NCI-H2107 treated with DMSO at 0.1 percent for 48 hours (cell line): ENCODE measurements at regions not wholly inside any gene's neighbourhood (a gene's known extent, or its start where the extent isn't known, plus 50 kb on each side); places are given as distances from the start of the nearest gene placed in this dataset.

ENCODE experiments used
- DNase-seq: peaks from one replicate; lab custom pipeline; 2025; ENCODE audit not compliant: unreplicated experiment; lab: John Stamatoyannopoulos, UW

- no peak for DNase-seq
These were observed 196.3 kb upstream of the TMTC4 start for GRCh38 chr13:100870898-100871297.

- no peak for DNase-seq
These were observed 186.3 kb upstream of the TMTC4 start for GRCh38 chr13:100860866-100861265.

GRCh38 chr13:100859861-100860260 lies 185.3 kb upstream of the TMTC4 start:
- DNase-seq = no peak

- DNase-seq = no peak
These were observed 180.6 kb upstream of the TMTC4 start for GRCh38 chr13:100855151-100855550.

GRCh38 chr13:100854006-100854405 lies 179.4 kb upstream of the TMTC4 start:
- DNase-seq = no peak

GRCh38 chr13:100853434-100853833 lies 178.8 kb upstream of the TMTC4 start:
- DNase-seq = no peak

- DNase-seq = no peak
These were observed 177.6 kb upstream of the TMTC4 start for GRCh38 chr13:100852146-100852545.

GRCh38 chr13:100848304-100848703 lies 173.7 kb upstream of the TMTC4 start:
- DNase-seq = no peak

GRCh38 chr13:100845128-100845757 lies 170.6 kb upstream of the TMTC4 start:
- no peak for DNase-seq

GRCh38 chr13:100842136-100842535 lies 167.5 kb upstream of the TMTC4 start:
- DNase-seq = no peak

- DNase-seq = no peak
These were observed 163.8 kb upstream of the TMTC4 start for GRCh38 chr13:100838387-100838786.

- DNase-seq = no peak
These were observed 163.0 kb upstream of the TMTC4 start for GRCh38 chr13:100837631-100838030.

- DNase-seq = no peak
These were observed 162.1 kb upstream of the TMTC4 start for GRCh38 chr13:100836711-100837110.

- DNase-seq = no peak
These were observed 161.1 kb upstream of the TMTC4 start for GRCh38 chr13:100835695-100836094.

- no peak for DNase-seq
These were observed 158.8 kb upstream of the TMTC4 start for GRCh38 chr13:100833427-100833826.

GRCh38 chr13:100828226-100828625 lies 153.6 kb upstream of the TMTC4 start:
- no peak for DNase-seq

GRCh38 chr13:100827489-100828176 lies 153.0 kb upstream of the TMTC4 start:
- DNase-seq = no peak

- no peak for DNase-seq
These were observed 151.8 kb upstream of the TMTC4 start for GRCh38 chr13:100826441-100826840.

- DNase-seq = no peak
These were observed 151.0 kb upstream of the TMTC4 start for GRCh38 chr13:100825557-100825956.

GRCh38 chr13:100824366-100824765 lies 149.8 kb upstream of the TMTC4 start:
- no peak for DNase-seq

- no peak for DNase-seq
These were observed 148.9 kb upstream of the TMTC4 start for GRCh38 chr13:100823448-100823847.

GRCh38 chr13:100822871-100823443 lies 148.4 kb upstream of the TMTC4 start:
- no peak for DNase-seq

GRCh38 chr13:100818711-100819110 lies 144.1 kb upstream of the TMTC4 start:
- DNase-seq = no peak
